ENCODE measurements at regions not wholly inside any gene's neighbourhood (a gene's known extent, or its start where the extent isn't known, plus 50 kb on each side); places are given as distances from the start of the nearest gene placed in this dataset.

DNA sequence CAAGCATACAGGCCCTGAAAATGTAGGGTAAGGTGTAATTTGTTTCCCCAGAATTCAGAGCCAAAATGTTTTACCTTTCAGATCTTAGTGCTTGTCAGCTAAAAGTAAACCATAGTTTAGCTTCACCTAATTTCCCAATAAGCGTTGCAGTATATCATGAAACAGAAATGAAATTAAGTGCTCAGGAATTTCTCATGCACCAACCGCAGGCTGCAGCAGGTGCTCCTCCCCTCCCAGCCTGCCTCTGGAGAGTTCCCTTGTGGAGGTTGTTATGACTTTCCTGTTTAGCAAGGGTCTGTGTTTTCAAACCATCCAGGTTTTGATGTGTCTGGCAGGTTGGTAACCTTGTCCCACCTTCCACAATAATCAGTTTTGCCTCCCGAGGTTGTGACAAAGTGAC lies 118.5 kb downstream of the HLX start:
- Histone ChIP-seq H3K27me3 (ENCODE audit: insufficient read depth, poor library complexity, severe bottlenecking) (no peaks in the 10 kb centered on the region), H3K4me3 (replicated peaks; ENCODE audit: insufficient read depth, low read length) (no peak overlapping the region), H3K27ac (replicated peaks) (no peak overlapping the region)
- DNase-seq (ENCODE audit: low read depth in 1 of 2, low spot score in 1 of 2), result no peak
- no peak for TF ChIP-seq GABPA (IDR thresholded peaks at IDR 0.05; ENCODE audit: low read depth)
- TF ChIP-seq SPI1 (IDR thresholded peaks at IDR 0.05; ENCODE audit: borderline replicate concordance, low read depth), result no peak
- TF ChIP-seq, protein P1, sequence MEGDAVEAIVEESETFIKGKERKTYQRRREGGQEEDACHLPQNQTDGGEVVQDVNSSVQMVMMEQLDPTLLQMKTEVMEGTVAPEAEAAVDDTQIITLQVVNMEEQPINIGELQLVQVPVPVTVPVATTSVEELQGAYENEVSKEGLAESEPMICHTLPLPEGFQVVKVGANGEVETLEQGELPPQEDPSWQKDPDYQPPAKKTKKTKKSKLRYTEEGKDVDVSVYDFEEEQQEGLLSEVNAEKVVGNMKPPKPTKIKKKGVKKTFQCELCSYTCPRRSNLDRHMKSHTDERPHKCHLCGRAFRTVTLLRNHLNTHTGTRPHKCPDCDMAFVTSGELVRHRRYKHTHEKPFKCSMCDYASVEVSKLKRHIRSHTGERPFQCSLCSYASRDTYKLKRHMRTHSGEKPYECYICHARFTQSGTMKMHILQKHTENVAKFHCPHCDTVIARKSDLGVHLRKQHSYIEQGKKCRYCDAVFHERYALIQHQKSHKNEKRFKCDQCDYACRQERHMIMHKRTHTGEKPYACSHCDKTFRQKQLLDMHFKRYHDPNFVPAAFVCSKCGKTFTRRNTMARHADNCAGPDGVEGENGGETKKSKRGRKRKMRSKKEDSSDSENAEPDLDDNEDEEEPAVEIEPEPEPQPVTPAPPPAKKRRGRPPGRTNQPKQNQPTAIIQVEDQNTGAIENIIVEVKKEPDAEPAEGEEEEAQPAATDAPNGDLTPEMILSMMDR (IDR thresholded peaks at IDR 0.05; ENCODE audit: insufficient read depth, low read length), result no peak
- TF ChIP-seq, protein P2, sequence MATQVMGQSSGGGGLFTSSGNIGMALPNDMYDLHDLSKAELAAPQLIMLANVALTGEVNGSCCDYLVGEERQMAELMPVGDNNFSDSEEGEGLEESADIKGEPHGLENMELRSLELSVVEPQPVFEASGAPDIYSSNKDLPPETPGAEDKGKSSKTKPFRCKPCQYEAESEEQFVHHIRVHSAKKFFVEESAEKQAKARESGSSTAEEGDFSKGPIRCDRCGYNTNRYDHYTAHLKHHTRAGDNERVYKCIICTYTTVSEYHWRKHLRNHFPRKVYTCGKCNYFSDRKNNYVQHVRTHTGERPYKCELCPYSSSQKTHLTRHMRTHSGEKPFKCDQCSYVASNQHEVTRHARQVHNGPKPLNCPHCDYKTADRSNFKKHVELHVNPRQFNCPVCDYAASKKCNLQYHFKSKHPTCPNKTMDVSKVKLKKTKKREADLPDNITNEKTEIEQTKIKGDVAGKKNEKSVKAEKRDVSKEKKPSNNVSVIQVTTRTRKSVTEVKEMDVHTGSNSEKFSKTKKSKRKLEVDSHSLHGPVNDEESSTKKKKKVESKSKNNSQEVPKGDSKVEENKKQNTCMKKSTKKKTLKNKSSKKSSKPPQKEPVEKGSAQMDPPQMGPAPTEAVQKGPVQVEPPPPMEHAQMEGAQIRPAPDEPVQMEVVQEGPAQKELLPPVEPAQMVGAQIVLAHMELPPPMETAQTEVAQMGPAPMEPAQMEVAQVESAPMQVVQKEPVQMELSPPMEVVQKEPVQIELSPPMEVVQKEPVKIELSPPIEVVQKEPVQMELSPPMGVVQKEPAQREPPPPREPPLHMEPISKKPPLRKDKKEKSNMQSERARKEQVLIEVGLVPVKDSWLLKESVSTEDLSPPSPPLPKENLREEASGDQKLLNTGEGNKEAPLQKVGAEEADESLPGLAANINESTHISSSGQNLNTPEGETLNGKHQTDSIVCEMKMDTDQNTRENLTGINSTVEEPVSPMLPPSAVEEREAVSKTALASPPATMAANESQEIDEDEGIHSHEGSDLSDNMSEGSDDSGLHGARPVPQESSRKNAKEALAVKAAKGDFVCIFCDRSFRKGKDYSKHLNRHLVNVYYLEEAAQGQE (IDR thresholded peaks at IDR 0.05; ENCODE audit: insufficient replicate concordance, low read depth), result no peak
- no peak for TF ChIP-seq POLR2AphosphoS5 (IDR thresholded peaks at IDR 0.05; ENCODE audit: low read depth)

DNA sequence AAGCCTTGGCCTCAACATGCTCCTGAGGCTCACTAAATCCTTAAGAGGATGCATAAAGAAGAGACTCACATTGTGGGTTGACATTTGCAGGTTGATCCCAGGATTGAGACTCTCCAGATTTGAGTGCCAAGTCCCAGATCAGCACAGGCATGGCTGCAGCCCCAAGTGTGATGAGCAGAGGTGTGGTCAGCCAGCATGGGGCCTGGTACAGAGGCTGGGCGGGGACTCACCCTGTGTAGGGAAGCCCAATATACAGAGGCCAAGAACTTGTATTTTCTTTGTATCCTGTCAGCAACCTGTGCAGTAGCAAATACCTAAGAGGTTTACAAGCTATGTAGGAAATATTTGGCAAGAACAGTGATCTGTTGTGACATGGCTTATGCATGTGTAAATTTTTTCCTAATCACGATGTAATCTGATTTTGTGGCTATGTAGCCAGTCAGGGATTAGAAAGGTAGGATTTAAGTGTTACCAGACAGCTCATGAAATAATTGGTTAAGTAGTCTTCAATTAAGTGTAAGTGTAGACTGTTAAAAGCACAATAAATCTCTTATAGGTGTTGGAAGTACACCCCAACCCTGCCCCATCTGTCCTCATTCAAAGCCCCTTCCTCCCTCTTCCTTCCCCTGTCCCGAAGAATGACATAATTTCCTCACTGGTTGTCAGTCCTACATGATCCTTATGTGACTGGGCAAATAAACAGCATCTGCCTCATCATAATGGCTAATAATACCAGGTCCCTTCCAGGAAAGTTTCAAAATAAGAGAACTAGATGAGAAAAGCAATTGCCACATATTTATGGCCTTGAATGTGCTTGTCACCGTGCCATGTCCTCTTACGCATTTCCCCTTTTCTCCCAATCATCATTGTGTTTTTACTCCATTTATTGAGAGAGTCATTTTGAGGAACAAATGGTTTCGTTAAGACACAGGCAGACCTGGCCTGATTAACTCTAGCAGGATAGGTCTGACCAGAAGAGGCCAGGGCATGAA lies 120.9 kb downstream of the HLX start:
- Histone ChIP-seq H3K4me3 (replicated peaks; ENCODE audit: insufficient read depth, low read length) (no peak overlapping the region), H3K27me3 (ENCODE audit: insufficient read depth, poor library complexity, severe bottlenecking) (no peaks in the 10 kb centered on the region), H3K27ac (replicated peaks) (peak overlapping the region; percentile 40)
- TF ChIP-seq GABPA (IDR thresholded peaks at IDR 0.05; ENCODE audit: low read depth), result no peak
- TF ChIP-seq, protein P2 (IDR thresholded peaks at IDR 0.05; ENCODE audit: insufficient replicate concordance, low read depth), result no peak
- peak; percentile 35; the same call in 1 of the 2 replicates for TF ChIP-seq POLR2AphosphoS5 (IDR thresholded peaks at IDR 0.05; ENCODE audit: low read depth)
- TF ChIP-seq SPI1 (IDR thresholded peaks at IDR 0.05; ENCODE audit: borderline replicate concordance, low read depth), result peak; percentile 99
- TF ChIP-seq, protein P1 (IDR thresholded peaks at IDR 0.05; ENCODE audit: insufficient read depth, low read length), result no peak
- peak; percentile 58 to 85 for DNase-seq (ENCODE audit: low read depth in 1 of 2, low spot score in 1 of 2)

DNA sequence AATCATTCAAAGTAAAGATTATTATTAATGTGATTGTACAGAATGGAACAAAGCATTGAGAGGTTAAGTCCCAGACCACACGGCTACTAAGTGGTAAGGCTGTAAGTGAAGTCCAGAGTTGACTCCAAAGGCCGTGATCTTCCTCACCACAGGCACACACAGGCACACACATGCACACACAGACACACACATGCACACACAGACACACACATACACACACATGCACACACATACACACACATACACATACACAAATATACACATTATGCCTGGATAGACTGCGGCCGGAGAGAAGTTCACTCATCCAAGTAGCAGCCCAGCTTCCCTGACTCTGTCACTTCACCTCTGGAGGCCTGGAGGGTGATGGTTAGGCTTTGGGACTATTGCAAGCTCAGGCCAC lies 121.9 kb downstream of the HLX start:
- Histone ChIP-seq H3K27me3 (ENCODE audit: insufficient read depth, poor library complexity, severe bottlenecking) (no peaks in the 10 kb centered on the region), H3K27ac (replicated peaks) (no peak overlapping the region), H3K4me3 (replicated peaks; ENCODE audit: insufficient read depth, low read length) (no peak overlapping the region)
- no peak for DNase-seq (ENCODE audit: low read depth in 1 of 2, low spot score in 1 of 2)
- no peak for TF ChIP-seq SPI1 (IDR thresholded peaks at IDR 0.05; ENCODE audit: borderline replicate concordance, low read depth)
- TF ChIP-seq, protein P2 (IDR thresholded peaks at IDR 0.05; ENCODE audit: insufficient replicate concordance, low read depth), result no peak
- TF ChIP-seq, protein P1 (IDR thresholded peaks at IDR 0.05; ENCODE audit: insufficient read depth, low read length), result no peak
- TF ChIP-seq GABPA (IDR thresholded peaks at IDR 0.05; ENCODE audit: low read depth), result no peak
- no peak for TF ChIP-seq POLR2AphosphoS5 (IDR thresholded peaks at IDR 0.05; ENCODE audit: low read depth)
